Prostate gland (tissue), 2 donors: ENCODE measurements at regions not wholly inside any gene's neighbourhood (a gene's known extent, or its start where the extent isn't known, plus 50 kb on each side); places are given as distances from the start of the nearest gene placed in this dataset.

Experiments
- DNase-seq: peaks from one replicate; pipeline ENCODE4 v3.0.0-alpha.2; 2019; ENCODE audit warnings: low spot score
- H3K27ac ChIP-seq, 2 donors: fragments of 200-600 bp; sonication (generic); 2 replicates each; pipeline ENCODE4 v1.5.1; 2017 to 2019
- H3K27me3 ChIP-seq: fragments of 200-600 bp; sonication (generic); replicated peaks from 2 replicates; pipeline ENCODE4 v1.5.1; 2019; ENCODE audit not compliant: insufficient read depth
- H3K36me3 ChIP-seq, 2 donors: fragments of 200-600 bp; sonication (generic); 1 replicate in 1 of 2; 2 replicates in 1 of 2; pipeline versions ENCODE4 v1.5.1 to v1.8.1; 2017 to 2019
- H3K4me1 ChIP-seq: fragments of 200-600 bp; sonication (generic); replicated peaks from 2 replicates; pipeline ENCODE4 v1.5.1; 2019
- H3K4me3 ChIP-seq, 2 donors: fragments of 200-600 bp; sonication (generic); 2 replicates each; pipeline ENCODE4 v1.5.1; 2017 to 2019
- H3K9me3 ChIP-seq: fragments of 200-600 bp; sonication (generic); 2 replicates; pipeline ENCODE4 v1.5.1; 2017
- CTCF ChIP-seq, 4 experiments: fragments of 200-600 bp in 2 of 4; fragments of 450-650 bp in 2 of 4; sonication (generic) in 2 of 4; IDR thresholded peaks; 1 replicate in 3 of 4; 2 replicates in 1 of 4; pipeline ENCODE4 v1.5.1; 2016 to 2019; ENCODE audit warnings: antibody characterized with exemption in 4 of 4, mild to moderate bottlenecking in 2 of 4, moderate library complexity in 2 of 4
- POLR2A ChIP-seq: fragments of 450-650 bp; IDR thresholded peaks from one replicate; pipeline ENCODE4 v1.6.1; 2016; ENCODE audit warnings: antibody characterized with exemption, mild to moderate bottlenecking
- POLR2AphosphoS5 ChIP-seq: sonication (generic); formaldehyde crosslinking; IDR thresholded peaks from one replicate; pipeline ENCODE4 v1.6.1; 2017; ENCODE audit warnings: antibody characterized with exemption
- WGBS: methylation state at CpG from one replicate; pipeline ENCODE4 v1.1.5; 2018; 5-methylcytosine and 5-hydroxymethylcytosine counted together
- intact Hi-C: fragments of 100-400 bp; cut with DNase I; formaldehyde crosslinking; loops from one replicate; pipeline ENCODE4 v1.14.2; 2022

- Histone ChIP-seq H3K9me3 (no peaks in the 10 kb centered on the region), H3K4me1 (no peaks in the 10 kb centered on the region), H3K4me3 (no peak overlapping the region), H3K36me3 (no peaks in the 10 kb centered on the region), H3K27ac (no peak overlapping the region), H3K27me3 (no peaks in the 10 kb centered on the region)
- WGBS, result 29% methylated on average over 4 of the region's 4 CpGs
- no peak for DNase-seq
- TF ChIP-seq POLR2A (no peak), CTCF (IDR thresholded peaks at IDR 0.05) (no peak), POLR2AphosphoS5 (no peak)
- intact Hi-C loops, result no loop called here
Measured at GRCh38 chr1:98280049-98280448, 359.2 kb upstream of the DPYD start.

GRCh38 chr1:98278055-98278454, 357.2 kb upstream of the DPYD start:
- 68% methylated on average over 3 of the region's 3 CpGs for WGBS
- Histone ChIP-seq H3K27ac (no peak overlapping the region), H3K9me3 (no peaks in the 10 kb centered on the region), H3K4me3 (no peak overlapping the region), H3K4me1 (no peaks in the 10 kb centered on the region), H3K27me3 (no peaks in the 10 kb centered on the region), H3K36me3 (no peaks in the 10 kb centered on the region)
- intact Hi-C loops, result no loop called here
- no peak for DNase-seq
- TF ChIP-seq POLR2AphosphoS5 (no peak), POLR2A (no peak), CTCF (IDR thresholded peaks at IDR 0.05) (no peak)

GRCh38 chr1:98277118-98277517, 356.3 kb upstream of the DPYD start:
- H3K9me3 ChIP-seq, result no peaks in the 10 kb centered on the region
- intact Hi-C loops, result no loop called here
- H3K36me3 ChIP-seq, result no peaks in the 10 kb centered on the region
- WGBS, result 43% methylated on average over 2 of the region's 2 CpGs
- H3K4me3 ChIP-seq, result no peak overlapping the region
- H3K27me3 ChIP-seq, result no peaks in the 10 kb centered on the region
- H3K4me1 ChIP-seq, result no peaks in the 10 kb centered on the region
- DNase-seq, result no peak
- TF ChIP-seq POLR2A (no peak), CTCF (IDR thresholded peaks at IDR 0.05) (no peak), POLR2AphosphoS5 (no peak)
- H3K27ac ChIP-seq, result no peak overlapping the region

- intact Hi-C loops, result no loop called here
- Histone ChIP-seq H3K27me3 (no peaks in the 10 kb centered on the region), H3K27ac (no peak overlapping the region), H3K36me3 (no peaks in the 10 kb centered on the region), H3K4me1 (no peaks in the 10 kb centered on the region), H3K9me3 (no peaks in the 10 kb centered on the region), H3K4me3 (no peak overlapping the region)
- DNase-seq, result no peak
- TF ChIP-seq CTCF (IDR thresholded peaks at IDR 0.05), result no peak
- 92% methylated on average over 2 of the region's 2 CpGs for WGBS
Measured at GRCh38 chr1:98276514-98276913, 355.7 kb upstream of the DPYD start.

- WGBS, result 58% methylated on average over 3 of the region's 3 CpGs
- H3K4me1 ChIP-seq, result no peaks in the 10 kb centered on the region
- no peaks in the 10 kb centered on the region for H3K27me3 ChIP-seq
- no peaks in the 10 kb centered on the region for H3K36me3 ChIP-seq
- no peak overlapping the region for H3K27ac ChIP-seq
- intact Hi-C loops, result no loop called here
- no peak for DNase-seq
- H3K4me3 ChIP-seq, result no peak overlapping the region
- H3K9me3 ChIP-seq, result no peaks in the 10 kb centered on the region
- TF ChIP-seq CTCF (IDR thresholded peaks at IDR 0.05), result no peak
- TF ChIP-seq POLR2A, result no peak
- TF ChIP-seq POLR2AphosphoS5, result no peak
Measured at GRCh38 chr1:98268316-98268715, 347.5 kb upstream of the DPYD start.
